22Rv1 (cell line): ENCODE measurements at regions not wholly inside any gene's neighbourhood (a gene's known extent, or its start where the extent isn't known, plus 50 kb on each side); places are given as distances from the start of the nearest gene placed in this dataset.

Experiments used
- H3K27ac ChIP-seq: fragments of 450-650 bp; 2 replicates; pipeline ENCODE4 v1.5.1; 2017
- CTCF ChIP-seq: fragments of 450-650 bp; IDR thresholded peaks from 2 replicates; pipeline ENCODE4 v1.5.1; 2017; ENCODE audit warnings: mild to moderate bottlenecking
- ZFX ChIP-seq: fragments of 450-650 bp; IDR thresholded peaks from 2 replicates; pipeline ENCODE4 v1.6.1; 2017; ENCODE audit warnings: antibody characterized with exemption, borderline replicate concordance

- TF ChIP-seq CTCF (no peak), ZFX (no peak)
- no peak overlapping the region for H3K27ac ChIP-seq
Measured at GRCh38 chr7:84337429-84337828, 142.8 kb upstream of the SEMA3A start.

- TF ChIP-seq CTCF (no peak), ZFX (no peak)
- no peak overlapping the region for H3K27ac ChIP-seq
Measured at GRCh38 chr7:84336766-84337165, 142.2 kb upstream of the SEMA3A start.

GRCh38 chr7:84336303-84336702 is 141.7 kb upstream of the SEMA3A start:
- no peak overlapping the region for H3K27ac ChIP-seq
- TF ChIP-seq CTCF (no peak), ZFX (no peak)

- no peak for TF ChIP-seq CTCF
- no peak for TF ChIP-seq ZFX
- no peak overlapping the region for H3K27ac ChIP-seq
Measured at GRCh38 chr7:84331616-84332015, 137.0 kb upstream of the SEMA3A start.

- TF ChIP-seq CTCF, result no peak
- TF ChIP-seq ZFX, result no peak
Measured at GRCh38 chr7:84328571-84328970, 134.0 kb upstream of the SEMA3A start.

GRCh38 chr7:84324136-84324630 is 129.6 kb upstream of the SEMA3A start:
- H3K27ac ChIP-seq, result no peak overlapping the region
- TF ChIP-seq CTCF (no peak), ZFX (no peak)

More at GRCh38 chr7:84328571-84328970, 134.0 kb upstream of the SEMA3A start:
- H3K27ac ChIP-seq, result no peak overlapping the region

GRCh38 chr7:84317536-84317935 is 122.9 kb upstream of the SEMA3A start:
- no peak overlapping the region for H3K27ac ChIP-seq
- no peak for TF ChIP-seq CTCF
- TF ChIP-seq ZFX, result no peak
